ENCODE measurements at regions not wholly inside any gene's neighbourhood (a gene's known extent, or its start where the extent isn't known, plus 50 kb on each side); places are given as distances from the start of the nearest gene placed in this dataset.

GRCh38 chr15:85897895-85898717, 103.4 kb upstream of the KLHL25 start:
- no peak overlapping the region for H3K4me3 ChIP-seq (ENCODE audit: low read length)
- TF ChIP-seq CTCF (IDR thresholded peaks at IDR 0.05; ENCODE audit: insufficient read depth, low read depth, low read length, missing control alignments) = no peak
- no peak for DNase-seq (ENCODE audit: low read depth)

- DNase-seq (ENCODE audit: low read depth) = no peak
- no peak for TF ChIP-seq CTCF (IDR thresholded peaks at IDR 0.05; ENCODE audit: insufficient read depth, low read depth, low read length, missing control alignments)
- H3K4me3 ChIP-seq (ENCODE audit: low read length) = no peak overlapping the region
These were observed 105.2 kb upstream of the KLHL25 start for GRCh38 chr15:85899927-85900326.

GRCh38 chr15:85905751-85906450, 111.2 kb upstream of the KLHL25 start:
- DNase-seq (ENCODE audit: low read depth) = no peak
- TF ChIP-seq CTCF (IDR thresholded peaks at IDR 0.05; ENCODE audit: insufficient read depth, low read depth, low read length, missing control alignments) = no peak
- H3K4me3 ChIP-seq (ENCODE audit: low read length) = no peak overlapping the region

- no peak overlapping the region for H3K4me3 ChIP-seq (ENCODE audit: low read length)
- no peak for DNase-seq (ENCODE audit: low read depth)
- no peak for TF ChIP-seq CTCF (IDR thresholded peaks at IDR 0.05; ENCODE audit: insufficient read depth, low read depth, low read length, missing control alignments)
These were observed 111.9 kb upstream of the KLHL25 start for GRCh38 chr15:85906640-85907039.

GRCh38 chr15:85910834-85911233, 116.1 kb upstream of the KLHL25 start:
- no peak for TF ChIP-seq CTCF (IDR thresholded peaks at IDR 0.05; ENCODE audit: insufficient read depth, low read depth, low read length, missing control alignments)
- H3K4me3 ChIP-seq (ENCODE audit: low read length) = no peak overlapping the region
- peak; percentile 32 for DNase-seq (ENCODE audit: low read depth)

GRCh38 chr15:85913461-85913860, 118.7 kb upstream of the KLHL25 start:
- TF ChIP-seq CTCF (IDR thresholded peaks at IDR 0.05; ENCODE audit: insufficient read depth, low read depth, low read length, missing control alignments) = no peak
- no peak overlapping the region for H3K4me3 ChIP-seq (ENCODE audit: low read length)
- no peak for DNase-seq (ENCODE audit: low read depth)
